ENCODE measurements at regions not wholly inside any gene's neighbourhood (a gene's known extent, or its start where the extent isn't known, plus 50 kb on each side); places are given as distances from the start of the nearest gene placed in this dataset.

DNA sequence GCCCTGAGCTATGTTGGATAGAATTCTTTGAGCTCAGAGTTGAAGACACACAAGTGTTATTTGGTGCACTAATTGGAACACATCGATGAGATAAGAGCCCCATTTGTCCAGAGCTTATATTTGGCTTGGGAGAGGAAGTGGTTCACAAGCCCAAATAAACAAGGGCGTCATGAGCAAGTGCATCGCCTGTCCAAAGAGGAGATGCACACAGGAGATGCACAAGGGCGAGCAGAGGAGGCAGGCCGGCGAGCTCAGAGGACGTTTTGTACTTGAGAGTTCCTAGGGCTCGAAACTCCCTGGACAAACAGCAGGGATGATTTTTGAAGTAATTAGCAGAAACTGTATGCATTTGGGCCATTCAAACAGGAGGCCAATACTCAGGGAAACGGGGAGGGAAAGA lies 212.8 kb upstream of the IRX1 start:
- H3K4me3 ChIP-seq, result no peak overlapping the region
- no peaks in the 10 kb centered on the region; the same call in 1 of the 3 replicates for H3K9me3 ChIP-seq (replicated peaks; ENCODE audit: control insufficient read depth, insufficient read depth, low read length)
- H4K20me1 ChIP-seq (ENCODE audit: control insufficient read depth, insufficient read depth), result no peaks in the 10 kb centered on the region
- H3K4me1 ChIP-seq (ENCODE audit: control insufficient read depth, insufficient read depth, low read length), result no peaks in the 10 kb centered on the region
- ChIA-PET CTCF (no interaction called here), RAD21 (ENCODE audit: unreplicated experiment) (no interaction called here), SMC1A (ENCODE audit: uncharacterized antibody, unreplicated experiment) (no interaction called here), POLR2A (no interaction called here)
- no peak overlapping the region for H2AFZ ChIP-seq (ENCODE audit: control insufficient read depth, low read depth, low read length)
- ATAC-seq (no peak), DNase-seq (ENCODE audit: low read depth, low spot score) (no peak), FAIRE-seq (no peak)
- no peaks in the 10 kb centered on the region for H3K27me3 ChIP-seq (replicated peaks in 1 of 2; ENCODE audit: control insufficient read depth in 2 of 2, insufficient read depth in 2 of 2, low read length in 1 of 2)
- H3K36me3 ChIP-seq (ENCODE audit: control insufficient read depth in 2 of 2, insufficient read depth in 2 of 2, low read length in 1 of 2), result no peaks in the 10 kb centered on the region
- no peak overlapping the region for H3K9ac ChIP-seq (ENCODE audit: control insufficient read depth, insufficient read depth, low read length)
- in situ Hi-C loops (cut with MboI), result no loop called here
- BruUV-seq (replicated peaks), result no TSS peak
- H3K79me2 ChIP-seq (ENCODE audit: control insufficient read depth, insufficient read depth, low read length), result no peaks in the 10 kb centered on the region
- no peak overlapping the region for H3K27ac ChIP-seq (ENCODE audit: control insufficient read depth, insufficient read depth)
- intact Hi-C loops (cut with micrococcal nuclease; ENCODE audit: unreplicated experiment), result no loop called here
- WGBS (ENCODE audit: insufficient coverage, insufficient replicate concordance, low lambda C conversion rate, missing lambda C conversion rate), result 35% methylated on average over 9 of the region's 9 CpGs
- TF ChIP-seq, protein P1, sequence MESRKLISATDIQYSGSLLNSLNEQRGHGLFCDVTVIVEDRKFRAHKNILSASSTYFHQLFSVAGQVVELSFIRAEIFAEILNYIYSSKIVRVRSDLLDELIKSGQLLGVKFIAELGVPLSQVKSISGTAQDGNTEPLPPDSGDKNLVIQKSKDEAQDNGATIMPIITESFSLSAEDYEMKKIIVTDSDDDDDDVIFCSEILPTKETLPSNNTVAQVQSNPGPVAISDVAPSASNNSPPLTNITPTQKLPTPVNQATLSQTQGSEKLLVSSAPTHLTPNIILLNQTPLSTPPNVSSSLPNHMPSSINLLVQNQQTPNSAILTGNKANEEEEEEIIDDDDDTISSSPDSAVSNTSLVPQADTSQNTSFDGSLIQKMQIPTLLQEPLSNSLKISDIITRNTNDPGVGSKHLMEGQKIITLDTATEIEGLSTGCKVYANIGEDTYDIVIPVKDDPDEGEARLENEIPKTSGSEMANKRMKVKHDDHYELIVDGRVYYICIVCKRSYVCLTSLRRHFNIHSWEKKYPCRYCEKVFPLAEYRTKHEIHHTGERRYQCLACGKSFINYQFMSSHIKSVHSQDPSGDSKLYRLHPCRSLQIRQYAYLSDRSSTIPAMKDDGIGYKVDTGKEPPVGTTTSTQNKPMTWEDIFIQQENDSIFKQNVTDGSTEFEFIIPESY (IDR thresholded peaks at IDR 0.05), result no peak
- TF ChIP-seq, protein P2, sequence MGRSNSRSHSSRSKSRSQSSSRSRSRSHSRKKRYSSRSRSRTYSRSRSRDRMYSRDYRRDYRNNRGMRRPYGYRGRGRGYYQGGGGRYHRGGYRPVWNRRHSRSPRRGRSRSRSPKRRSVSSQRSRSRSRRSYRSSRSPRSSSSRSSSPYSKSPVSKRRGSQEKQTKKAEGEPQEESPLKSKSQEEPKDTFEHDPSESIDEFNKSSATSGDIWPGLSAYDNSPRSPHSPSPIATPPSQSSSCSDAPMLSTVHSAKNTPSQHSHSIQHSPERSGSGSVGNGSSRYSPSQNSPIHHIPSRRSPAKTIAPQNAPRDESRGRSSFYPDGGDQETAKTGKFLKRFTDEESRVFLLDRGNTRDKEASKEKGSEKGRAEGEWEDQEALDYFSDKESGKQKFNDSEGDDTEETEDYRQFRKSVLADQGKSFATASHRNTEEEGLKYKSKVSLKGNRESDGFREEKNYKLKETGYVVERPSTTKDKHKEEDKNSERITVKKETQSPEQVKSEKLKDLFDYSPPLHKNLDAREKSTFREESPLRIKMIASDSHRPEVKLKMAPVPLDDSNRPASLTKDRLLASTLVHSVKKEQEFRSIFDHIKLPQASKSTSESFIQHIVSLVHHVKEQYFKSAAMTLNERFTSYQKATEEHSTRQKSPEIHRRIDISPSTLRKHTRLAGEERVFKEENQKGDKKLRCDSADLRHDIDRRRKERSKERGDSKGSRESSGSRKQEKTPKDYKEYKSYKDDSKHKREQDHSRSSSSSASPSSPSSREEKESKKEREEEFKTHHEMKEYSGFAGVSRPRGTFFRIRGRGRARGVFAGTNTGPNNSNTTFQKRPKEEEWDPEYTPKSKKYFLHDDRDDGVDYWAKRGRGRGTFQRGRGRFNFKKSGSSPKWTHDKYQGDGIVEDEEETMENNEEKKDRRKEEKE (IDR thresholded peaks at IDR 0.05), result no peak
- TF ChIP-seq NFYA (IDR thresholded peaks at IDR 0.05; ENCODE audit: borderline replicate concordance, low read depth, low read length), result no peak
- no peak for TF ChIP-seq ZBED1 (IDR thresholded peaks at IDR 0.05; ENCODE audit: borderline replicate concordance)
- TF ChIP-seq JUNB (IDR thresholded peaks at IDR 0.05), result no peak
- TF ChIP-seq, protein P3, sequence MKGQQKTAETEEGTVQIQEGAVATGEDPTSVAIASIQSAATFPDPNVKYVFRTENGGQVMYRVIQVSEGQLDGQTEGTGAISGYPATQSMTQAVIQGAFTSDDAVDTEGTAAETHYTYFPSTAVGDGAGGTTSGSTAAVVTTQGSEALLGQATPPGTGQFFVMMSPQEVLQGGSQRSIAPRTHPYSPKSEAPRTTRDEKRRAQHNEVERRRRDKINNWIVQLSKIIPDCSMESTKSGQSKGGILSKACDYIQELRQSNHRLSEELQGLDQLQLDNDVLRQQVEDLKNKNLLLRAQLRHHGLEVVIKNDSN (IDR thresholded peaks at IDR 0.05; ENCODE audit: borderline replicate concordance, extremely low read length, insufficient read depth, low read depth, low read length), result no peak
- no peak for TF ChIP-seq ZNF207 (IDR thresholded peaks at IDR 0.05; ENCODE audit: borderline replicate concordance)
- TF ChIP-seq HDGF (IDR thresholded peaks at IDR 0.05), result no peak
- no peak for TF ChIP-seq JUND (IDR thresholded peaks at IDR 0.05; ENCODE audit: low read depth, low read length)
- no peak for TF ChIP-seq NR2F1 (conservative IDR thresholded peaks at IDR 0.05)
- no peak for TF ChIP-seq BRCA1 (IDR thresholded peaks at IDR 0.05; ENCODE audit: low read depth, low read length)
- no peak for TF ChIP-seq EGR1 (IDR thresholded peaks at IDR 0.05; ENCODE audit: borderline replicate concordance in 1 of 2, low read depth in 2 of 2, low read length in 2 of 2)
- TF ChIP-seq POLR2AphosphoS5 (IDR thresholded peaks at IDR 0.05; ENCODE audit: low read length), result no peak
- TF ChIP-seq PAX8 (IDR thresholded peaks at IDR 0.05), result no peak
- TF ChIP-seq CBX3 (IDR thresholded peaks at IDR 0.05; ENCODE audit: borderline replicate concordance, low read depth), result no peak
- no peak for TF ChIP-seq SMAD1 (IDR thresholded peaks at IDR 0.05; ENCODE audit: low read depth, partially characterized antibody)
- no peak for TF ChIP-seq ZNF217 (IDR thresholded peaks at IDR 0.05)
- no peak for TF ChIP-seq BCL11A (IDR thresholded peaks at IDR 0.05; ENCODE audit: low read depth, low read length)
- H3K4me2 ChIP-seq (ENCODE audit: control insufficient read depth, insufficient read depth), result no peak overlapping the region
